Skeletal muscle tissue (tissue), 3 donors: ENCODE measurements at regions not wholly inside any gene's neighbourhood (a gene's known extent, or its start where the extent isn't known, plus 50 kb on each side); places are given as distances from the start of the nearest gene placed in this dataset.

Experiments
- H3K27ac ChIP-seq: one replicate; pipeline ENCODE4 v1.7.0; 2013; ENCODE audit warnings: mild to moderate bottlenecking, low read depth, low read length, inconsistent platforms
- H3K27me3 ChIP-seq, 3 donors: one replicate each; pipeline ENCODE4 v1.7.0; 2013; ENCODE audit warnings: low read length in 3 of 3; ENCODE audit not compliant: control insufficient read depth in 3 of 3, insufficient read depth in 3 of 3
- H3K36me3 ChIP-seq, 3 donors: one replicate each; pipeline ENCODE4 v1.7.0; 2013; ENCODE audit warnings: low read length in 3 of 3; ENCODE audit not compliant: control insufficient read depth in 3 of 3, insufficient read depth in 3 of 3
- H3K4me1 ChIP-seq, 3 donors: one replicate each; pipeline ENCODE4 v1.7.0; 2013; ENCODE audit warnings: low read length in 3 of 3, mild to moderate bottlenecking in 3 of 3; ENCODE audit not compliant: control insufficient read depth in 3 of 3, insufficient read depth in 3 of 3
- H3K4me3 ChIP-seq, 3 donors: one replicate each; pipeline ENCODE4 v1.7.0; 2013; ENCODE audit warnings: low read length in 3 of 3
- H3K9ac ChIP-seq, 3 donors: one replicate each; pipeline ENCODE4 v1.7.0; 2013; ENCODE audit warnings: low read length in 3 of 3, mild to moderate bottlenecking in 3 of 3, moderate library complexity in 2 of 3, low read depth in 1 of 3
- H3K9me3 ChIP-seq, 3 donors: one replicate each; pipeline ENCODE4 v1.7.0; 2013; ENCODE audit warnings: low read length in 3 of 3; ENCODE audit not compliant: control insufficient read depth in 3 of 3
- donor health status: Osteomylitis.

- no peak overlapping the region for H3K27ac ChIP-seq
These were observed 249.7 kb downstream of the ETAA1 start for GRCh38 chr2:67646714-67647333.

GRCh38 chr2:67649331-67650261, 252.5 kb downstream of the ETAA1 start:
- Histone ChIP-seq H3K4me1 (peaks cover 20 to 27% (median 23%) of the 10 kb centered on the region in 3 donors), H3K36me3 (no peaks in the 10 kb centered on the region), H3K9ac (peak overlapping the region in 2 of 3 donors; percentile 0 to 52), H3K27ac (peak overlapping the region; percentile 81), H3K27me3 (no peaks in the 10 kb centered on the region), H3K9me3 (peaks cover 0 to 4% (median 0%) of the 10 kb centered on the region in 3 donors), H3K4me3 (peak overlapping the region in 2 of 3 donors; percentile 4 to 7)

More at GRCh38 chr2:67646714-67647333, 249.7 kb downstream of the ETAA1 start:
- peaks cover 20 to 27% (median 23%) of the 10 kb centered on the region in 3 donors for H3K4me1 ChIP-seq
- no peak overlapping the region for H3K9ac ChIP-seq
- H3K9me3 ChIP-seq = peaks cover 0 to 4% (median 0%) of the 10 kb centered on the region in 3 donors
- no peaks in the 10 kb centered on the region for H3K27me3 ChIP-seq
- H3K36me3 ChIP-seq = no peaks in the 10 kb centered on the region
- H3K4me3 ChIP-seq = no peak overlapping the region

- Histone ChIP-seq H3K36me3 (no peaks in the 10 kb centered on the region), H3K27ac (peak overlapping the region; percentile 81), H3K4me3 (peak overlapping the region in 1 of 3 donors; percentile 4), H3K9me3 (peaks cover 0 to 4% (median 0%) of the 10 kb centered on the region in 3 donors), H3K4me1 (peaks cover 18 to 24% (median 23%) of the 10 kb centered on the region in 3 donors), H3K9ac (peak overlapping the region in 2 of 3 donors; percentile 52 to 65), H3K27me3 (no peaks in the 10 kb centered on the region)
These were observed 253.4 kb downstream of the ETAA1 start for GRCh38 chr2:67650291-67651133.

- Histone ChIP-seq H3K9me3 (peaks cover 0 to 4% (median 0%) of the 10 kb centered on the region in 3 donors), H3K4me3 (no peak overlapping the region), H3K9ac (no peak overlapping the region), H3K27me3 (no peaks in the 10 kb centered on the region), H3K36me3 (no peaks in the 10 kb centered on the region), H3K27ac (no peak overlapping the region), H3K4me1 (peaks cover 17 to 23% (median 19%) of the 10 kb centered on the region in 3 donors)
These were observed 254.4 kb downstream of the ETAA1 start for GRCh38 chr2:67651565-67651964.

GRCh38 chr2:67652679-67653078, 255.5 kb downstream of the ETAA1 start:
- Histone ChIP-seq H3K9ac (no peak overlapping the region), H3K27ac (no peak overlapping the region), H3K4me1 (peaks cover 17 to 23% (median 18%) of the 10 kb centered on the region in 3 donors), H3K4me3 (no peak overlapping the region), H3K9me3 (no peaks in the 10 kb centered on the region), H3K36me3 (no peaks in the 10 kb centered on the region), H3K27me3 (no peaks in the 10 kb centered on the region)

- Histone ChIP-seq H3K27ac (no peak overlapping the region), H3K36me3 (no peaks in the 10 kb centered on the region), H3K27me3 (no peaks in the 10 kb centered on the region), H3K9ac (no peak overlapping the region), H3K4me1 (no peaks in the 10 kb centered on the region), H3K9me3 (no peaks in the 10 kb centered on the region), H3K4me3 (no peak overlapping the region)
These were observed 259.7 kb downstream of the ETAA1 start for GRCh38 chr2:67656875-67657274.

- Histone ChIP-seq H3K4me3 (no peak overlapping the region), H3K9me3 (no peaks in the 10 kb centered on the region), H3K27me3 (no peaks in the 10 kb centered on the region), H3K27ac (no peak overlapping the region), H3K9ac (no peak overlapping the region), H3K4me1 (peaks cover 0 to under 1% (median 0%) of the 10 kb centered on the region in 3 donors), H3K36me3 (no peaks in the 10 kb centered on the region)
These were observed 261.7 kb downstream of the ETAA1 start for GRCh38 chr2:67658820-67659219.

- Histone ChIP-seq H3K27me3 (no peaks in the 10 kb centered on the region), H3K27ac (no peak overlapping the region), H3K4me1 (peaks cover 0 to 2% (median 0%) of the 10 kb centered on the region in 3 donors), H3K9me3 (no peaks in the 10 kb centered on the region), H3K9ac (no peak overlapping the region), H3K4me3 (no peak overlapping the region), H3K36me3 (no peaks in the 10 kb centered on the region)
These were observed 263.0 kb downstream of the ETAA1 start for GRCh38 chr2:67660015-67660602.

GRCh38 chr2:67660871-67661270, 263.7 kb downstream of the ETAA1 start:
- Histone ChIP-seq H3K4me1 (peaks cover 0 to 2% (median 0%) of the 10 kb centered on the region in 3 donors), H3K36me3 (no peaks in the 10 kb centered on the region), H3K4me3 (no peak overlapping the region), H3K27me3 (no peaks in the 10 kb centered on the region), H3K9me3 (no peaks in the 10 kb centered on the region), H3K9ac (no peak overlapping the region), H3K27ac (no peak overlapping the region)
